ENCODE measurements at regions not wholly inside any gene's neighbourhood (a gene's known extent, or its start where the extent isn't known, plus 50 kb on each side); places are given as distances from the start of the nearest gene placed in this dataset.

DNA sequence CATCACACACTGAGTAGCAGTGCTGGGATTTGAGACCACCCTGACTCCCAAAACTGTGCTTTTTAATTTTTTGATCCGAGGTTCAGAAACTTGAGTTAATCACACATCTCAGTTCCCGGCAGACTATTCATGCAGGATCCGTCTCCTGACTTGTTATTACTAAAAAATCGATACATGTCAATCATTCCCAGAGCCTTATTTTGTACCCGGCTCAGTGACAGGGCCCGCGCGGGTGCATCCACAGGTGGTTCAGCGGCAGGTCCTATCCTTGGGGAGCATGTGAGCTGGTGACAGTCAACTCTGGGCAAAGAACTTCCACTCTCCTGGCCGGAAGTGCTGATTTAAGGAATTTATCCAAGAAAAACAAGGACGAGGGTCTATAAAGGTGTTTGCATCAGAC, 95.9 kb upstream of the MVB12B start (continued):
- TF ChIP-seq, protein P1, sequence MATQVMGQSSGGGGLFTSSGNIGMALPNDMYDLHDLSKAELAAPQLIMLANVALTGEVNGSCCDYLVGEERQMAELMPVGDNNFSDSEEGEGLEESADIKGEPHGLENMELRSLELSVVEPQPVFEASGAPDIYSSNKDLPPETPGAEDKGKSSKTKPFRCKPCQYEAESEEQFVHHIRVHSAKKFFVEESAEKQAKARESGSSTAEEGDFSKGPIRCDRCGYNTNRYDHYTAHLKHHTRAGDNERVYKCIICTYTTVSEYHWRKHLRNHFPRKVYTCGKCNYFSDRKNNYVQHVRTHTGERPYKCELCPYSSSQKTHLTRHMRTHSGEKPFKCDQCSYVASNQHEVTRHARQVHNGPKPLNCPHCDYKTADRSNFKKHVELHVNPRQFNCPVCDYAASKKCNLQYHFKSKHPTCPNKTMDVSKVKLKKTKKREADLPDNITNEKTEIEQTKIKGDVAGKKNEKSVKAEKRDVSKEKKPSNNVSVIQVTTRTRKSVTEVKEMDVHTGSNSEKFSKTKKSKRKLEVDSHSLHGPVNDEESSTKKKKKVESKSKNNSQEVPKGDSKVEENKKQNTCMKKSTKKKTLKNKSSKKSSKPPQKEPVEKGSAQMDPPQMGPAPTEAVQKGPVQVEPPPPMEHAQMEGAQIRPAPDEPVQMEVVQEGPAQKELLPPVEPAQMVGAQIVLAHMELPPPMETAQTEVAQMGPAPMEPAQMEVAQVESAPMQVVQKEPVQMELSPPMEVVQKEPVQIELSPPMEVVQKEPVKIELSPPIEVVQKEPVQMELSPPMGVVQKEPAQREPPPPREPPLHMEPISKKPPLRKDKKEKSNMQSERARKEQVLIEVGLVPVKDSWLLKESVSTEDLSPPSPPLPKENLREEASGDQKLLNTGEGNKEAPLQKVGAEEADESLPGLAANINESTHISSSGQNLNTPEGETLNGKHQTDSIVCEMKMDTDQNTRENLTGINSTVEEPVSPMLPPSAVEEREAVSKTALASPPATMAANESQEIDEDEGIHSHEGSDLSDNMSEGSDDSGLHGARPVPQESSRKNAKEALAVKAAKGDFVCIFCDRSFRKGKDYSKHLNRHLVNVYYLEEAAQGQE (IDR thresholded peaks at IDR 0.05; ENCODE audit: unreplicated experiment) = no peak

DNA sequence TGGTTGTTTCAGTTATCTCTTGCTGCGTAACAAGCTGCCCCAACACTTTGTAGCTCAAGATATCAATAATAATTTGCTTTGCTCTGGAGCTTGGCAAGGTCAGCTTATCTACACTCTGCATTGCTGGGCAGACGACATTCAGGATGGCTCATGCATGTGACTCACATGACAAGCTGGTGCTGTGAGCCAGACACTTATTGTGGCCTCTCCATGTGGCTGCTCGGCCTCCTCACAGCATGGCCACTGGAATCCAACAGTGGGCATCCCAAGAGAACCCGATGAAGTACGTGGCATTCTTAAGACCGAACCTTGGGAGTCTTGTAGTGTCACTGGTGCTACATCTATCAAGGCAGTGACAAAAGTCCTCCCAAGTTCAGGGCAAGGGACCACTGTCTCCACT, 94.2 kb upstream of the MVB12B start:
- Histone ChIP-seq H3K4me1 (ENCODE audit: insufficient read depth) (no peaks in the 10 kb centered on the region), H3F3A (replicated peaks; ENCODE audit: low read depth) (no peaks in the 10 kb centered on the region), H3K27me3 (ENCODE audit: insufficient read depth) (no peaks in the 10 kb centered on the region), H4K20me1 (replicated peaks; ENCODE audit: insufficient read depth) (no peaks in the 10 kb centered on the region), H2AFZ (no peak overlapping the region), H3K79me2 (replicated peaks; ENCODE audit: insufficient read depth) (no peaks in the 10 kb centered on the region), H3K27ac (ENCODE audit: low read depth) (no peak overlapping the region), H3K36me3 (ENCODE audit: insufficient read depth) (no peaks in the 10 kb centered on the region), H3K4me3 (no peak overlapping the region), H3K4me2 (no peak overlapping the region), H3K9me2 (ENCODE audit: insufficient read depth) (no peaks in the 10 kb centered on the region)
- no peak for ATAC-seq
- H3K27me3 Mint-ChIP-seq (ENCODE audit: insufficient read depth, low read depth, poor library complexity) = peaks cover 10% of the 10 kb centered on the region
- H3K27ac Mint-ChIP-seq = no peak overlapping the region
- no peaks in the 10 kb centered on the region for H3K36me3 Mint-ChIP-seq (ENCODE audit: low read depth)
- H3K9me3 Mint-ChIP-seq = no peaks in the 10 kb centered on the region; the same call in 2 of the 3 replicates
- no peaks in the 10 kb centered on the region; the same call in 2 of the 3 replicates for H3K4me1 Mint-ChIP-seq
- no peak for DNase-seq (ENCODE audit: low spot score)
- no peak overlapping the region for H3K4me3 Mint-ChIP-seq
- TF ChIP-seq EZH2 (IDR thresholded peaks at IDR 0.05; ENCODE audit: low read depth, unreplicated experiment) = no peak
- TF ChIP-seq, protein P2, sequence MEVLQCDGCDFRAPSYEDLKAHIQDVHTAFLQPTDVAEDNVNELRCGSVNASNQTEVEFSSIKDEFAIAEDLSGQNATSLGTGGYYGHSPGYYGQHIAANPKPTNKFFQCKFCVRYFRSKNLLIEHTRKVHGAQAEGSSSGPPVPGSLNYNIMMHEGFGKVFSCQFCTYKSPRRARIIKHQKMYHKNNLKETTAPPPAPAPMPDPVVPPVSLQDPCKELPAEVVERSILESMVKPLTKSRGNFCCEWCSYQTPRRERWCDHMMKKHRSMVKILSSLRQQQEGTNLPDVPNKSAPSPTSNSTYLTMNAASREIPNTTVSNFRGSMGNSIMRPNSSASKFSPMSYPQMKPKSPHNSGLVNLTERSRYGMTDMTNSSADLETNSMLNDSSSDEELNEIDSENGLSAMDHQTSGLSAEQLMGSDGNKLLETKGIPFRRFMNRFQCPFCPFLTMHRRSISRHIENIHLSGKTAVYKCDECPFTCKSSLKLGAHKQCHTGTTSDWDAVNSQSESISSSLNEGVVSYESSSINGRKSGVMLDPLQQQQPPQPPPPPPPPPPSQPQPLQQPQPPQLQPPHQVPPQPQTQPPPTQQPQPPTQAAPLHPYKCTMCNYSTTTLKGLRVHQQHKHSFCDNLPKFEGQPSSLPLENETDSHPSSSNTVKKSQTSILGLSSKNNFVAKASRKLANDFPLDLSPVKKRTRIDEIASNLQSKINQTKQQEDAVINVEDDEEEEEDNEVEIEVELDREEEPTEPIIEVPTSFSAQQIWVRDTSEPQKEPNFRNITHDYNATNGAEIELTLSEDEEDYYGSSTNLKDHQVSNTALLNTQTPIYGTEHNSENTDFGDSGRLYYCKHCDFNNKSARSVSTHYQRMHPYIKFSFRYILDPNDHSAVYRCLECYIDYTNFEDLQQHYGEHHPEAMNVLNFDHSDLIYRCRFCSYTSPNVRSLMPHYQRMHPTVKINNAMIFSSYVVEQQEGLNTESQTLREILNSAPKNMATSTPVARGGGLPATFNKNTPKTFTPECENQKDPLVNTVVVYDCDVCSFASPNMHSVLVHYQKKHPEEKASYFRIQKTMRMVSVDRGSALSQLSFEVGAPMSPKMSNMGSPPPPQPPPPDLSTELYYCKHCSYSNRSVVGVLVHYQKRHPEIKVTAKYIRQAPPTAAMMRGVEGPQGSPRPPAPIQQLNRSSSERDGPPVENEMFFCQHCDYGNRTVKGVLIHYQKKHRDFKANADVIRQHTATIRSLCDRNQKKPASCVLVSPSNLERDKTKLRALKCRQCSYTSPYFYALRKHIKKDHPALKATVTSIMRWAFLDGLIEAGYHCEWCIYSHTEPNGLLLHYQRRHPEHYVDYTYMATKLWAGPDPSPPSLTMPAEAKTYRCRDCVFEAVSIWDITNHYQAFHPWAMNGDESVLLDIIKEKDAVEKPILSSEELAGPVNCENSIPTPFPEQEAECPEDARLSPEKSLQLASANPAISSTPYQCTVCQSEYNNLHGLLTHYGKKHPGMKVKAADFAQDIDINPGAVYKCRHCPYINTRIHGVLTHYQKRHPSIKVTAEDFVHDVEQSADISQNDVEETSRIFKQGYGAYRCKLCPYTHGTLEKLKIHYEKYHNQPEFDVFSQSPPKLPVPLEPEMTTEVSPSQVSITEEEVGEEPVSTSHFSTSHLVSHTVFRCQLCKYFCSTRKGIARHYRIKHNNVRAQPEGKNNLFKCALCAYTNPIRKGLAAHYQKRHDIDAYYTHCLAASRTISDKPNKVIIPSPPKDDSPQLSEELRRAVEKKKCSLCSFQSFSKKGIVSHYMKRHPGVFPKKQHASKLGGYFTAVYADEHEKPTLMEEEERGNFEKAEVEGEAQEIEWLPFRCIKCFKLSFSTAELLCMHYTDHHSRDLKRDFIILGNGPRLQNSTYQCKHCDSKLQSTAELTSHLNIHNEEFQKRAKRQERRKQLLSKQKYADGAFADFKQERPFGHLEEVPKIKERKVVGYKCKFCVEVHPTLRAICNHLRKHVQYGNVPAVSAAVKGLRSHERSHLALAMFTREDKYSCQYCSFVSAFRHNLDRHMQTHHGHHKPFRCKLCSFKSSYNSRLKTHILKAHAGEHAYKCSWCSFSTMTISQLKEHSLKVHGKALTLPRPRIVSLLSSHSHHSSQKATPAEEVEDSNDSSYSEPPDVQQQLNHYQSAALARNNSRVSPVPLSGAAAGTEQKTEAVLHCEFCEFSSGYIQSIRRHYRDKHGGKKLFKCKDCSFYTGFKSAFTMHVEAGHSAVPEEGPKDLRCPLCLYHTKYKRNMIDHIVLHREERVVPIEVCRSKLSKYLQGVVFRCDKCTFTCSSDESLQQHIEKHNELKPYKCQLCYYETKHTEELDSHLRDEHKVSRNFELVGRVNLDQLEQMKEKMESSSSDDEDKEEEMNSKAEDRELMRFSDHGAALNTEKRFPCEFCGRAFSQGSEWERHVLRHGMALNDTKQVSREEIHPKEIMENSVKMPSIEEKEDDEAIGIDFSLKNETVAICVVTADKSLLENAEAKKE (CRISPR knock-in tag; IDR thresholded peaks at IDR 0.05) = no peak
- TF ChIP-seq, protein P3, sequence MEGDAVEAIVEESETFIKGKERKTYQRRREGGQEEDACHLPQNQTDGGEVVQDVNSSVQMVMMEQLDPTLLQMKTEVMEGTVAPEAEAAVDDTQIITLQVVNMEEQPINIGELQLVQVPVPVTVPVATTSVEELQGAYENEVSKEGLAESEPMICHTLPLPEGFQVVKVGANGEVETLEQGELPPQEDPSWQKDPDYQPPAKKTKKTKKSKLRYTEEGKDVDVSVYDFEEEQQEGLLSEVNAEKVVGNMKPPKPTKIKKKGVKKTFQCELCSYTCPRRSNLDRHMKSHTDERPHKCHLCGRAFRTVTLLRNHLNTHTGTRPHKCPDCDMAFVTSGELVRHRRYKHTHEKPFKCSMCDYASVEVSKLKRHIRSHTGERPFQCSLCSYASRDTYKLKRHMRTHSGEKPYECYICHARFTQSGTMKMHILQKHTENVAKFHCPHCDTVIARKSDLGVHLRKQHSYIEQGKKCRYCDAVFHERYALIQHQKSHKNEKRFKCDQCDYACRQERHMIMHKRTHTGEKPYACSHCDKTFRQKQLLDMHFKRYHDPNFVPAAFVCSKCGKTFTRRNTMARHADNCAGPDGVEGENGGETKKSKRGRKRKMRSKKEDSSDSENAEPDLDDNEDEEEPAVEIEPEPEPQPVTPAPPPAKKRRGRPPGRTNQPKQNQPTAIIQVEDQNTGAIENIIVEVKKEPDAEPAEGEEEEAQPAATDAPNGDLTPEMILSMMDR (conservative IDR thresholded peaks at IDR 0.05; ENCODE audit: low read depth in 2 of 2) = no peak
- TF ChIP-seq EZH2phosphoT487 (IDR thresholded peaks at IDR 0.05; ENCODE audit: unreplicated experiment) = no peak
- TF ChIP-seq NANOG (IDR thresholded peaks at IDR 0.05; ENCODE audit: borderline replicate concordance) = no peak
- TF ChIP-seq ZNF114 (CRISPR knock-in tag; IDR thresholded peaks at IDR 0.05) = no peak
- TF ChIP-seq, protein P1 (IDR thresholded peaks at IDR 0.05; ENCODE audit: unreplicated experiment) = no peak
- no peak for TF ChIP-seq STAT1 (IDR thresholded peaks at IDR 0.05; ENCODE audit: unreplicated experiment)
- no peak for TF ChIP-seq POLR2AphosphoS5 (IDR thresholded peaks at IDR 0.05; ENCODE audit: low read depth)

All from GM23338 (cell line).